GM19328 (cell line): ENCODE measurements at regions not wholly inside any gene's neighbourhood (a gene's known extent, or its start where the extent isn't known, plus 50 kb on each side); places are given as distances from the start of the nearest gene placed in this dataset.

Experiments used
- ATAC-seq: cut with Tn5 transposase; IDR thresholded peaks from one replicate; pipeline ENCODE4 v1.9.1; 2021; ENCODE audit warnings: mild to moderate bottlenecking, moderate library complexity; ENCODE audit not compliant: unreplicated experiment

DNA sequence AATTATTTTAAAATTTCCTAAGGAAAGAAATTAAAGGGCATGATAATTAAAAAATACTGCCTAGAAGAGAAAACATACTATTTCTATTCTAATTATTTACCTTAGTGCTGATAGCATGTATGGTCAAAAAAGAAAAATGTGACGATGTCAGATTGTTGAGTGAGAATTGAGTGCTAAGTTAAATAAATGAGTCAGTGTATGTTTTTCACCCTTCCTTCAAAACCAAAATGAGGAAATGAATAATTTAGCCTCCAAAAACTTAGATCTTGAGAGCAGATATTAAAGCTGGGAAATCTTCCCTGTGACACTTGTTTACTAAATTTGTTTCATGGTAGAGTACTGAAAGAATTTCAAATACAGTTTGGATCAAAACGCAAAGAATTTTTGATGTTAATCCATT, 58.6 kb upstream of the NYAP2 start:
- no peak for ATAC-seq

GRCh38 chr2:225337183-225337582, 62.3 kb upstream of the NYAP2 start:
- ATAC-seq, result no peak

- no peak for ATAC-seq
These were observed 65.0 kb upstream of the NYAP2 start for GRCh38 chr2:225334514-225334913.

GRCh38 chr2:225328192-225328591, 71.3 kb upstream of the NYAP2 start:
- ATAC-seq, result no peak

GRCh38 chr2:225326969-225327368, 72.5 kb upstream of the NYAP2 start:
- no peak for ATAC-seq

DNA sequence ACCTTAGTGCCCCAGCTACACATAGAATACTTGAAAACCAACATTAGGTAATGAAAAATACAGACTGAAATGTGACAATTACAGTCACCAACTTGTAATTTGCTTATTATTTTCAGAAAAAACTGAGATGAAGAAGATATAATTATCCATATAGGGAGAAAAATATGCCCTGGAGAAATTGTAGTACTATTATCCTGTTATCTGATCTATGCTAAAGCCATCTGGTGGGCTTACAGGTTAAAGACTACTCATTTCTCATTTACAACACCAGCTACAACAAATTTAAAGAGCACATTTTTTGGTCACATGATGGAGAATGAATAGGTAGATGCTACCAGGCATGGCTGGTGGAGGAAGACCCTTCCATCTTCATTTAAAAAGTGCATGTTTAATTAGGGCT, 79.6 kb upstream of the NYAP2 start:
- ATAC-seq, result no peak

GRCh38 chr2:225318440-225318839, 81.1 kb upstream of the NYAP2 start:
- ATAC-seq, result no peak

- no peak for ATAC-seq
These were observed 82.3 kb upstream of the NYAP2 start for GRCh38 chr2:225317186-225317585.

DNA sequence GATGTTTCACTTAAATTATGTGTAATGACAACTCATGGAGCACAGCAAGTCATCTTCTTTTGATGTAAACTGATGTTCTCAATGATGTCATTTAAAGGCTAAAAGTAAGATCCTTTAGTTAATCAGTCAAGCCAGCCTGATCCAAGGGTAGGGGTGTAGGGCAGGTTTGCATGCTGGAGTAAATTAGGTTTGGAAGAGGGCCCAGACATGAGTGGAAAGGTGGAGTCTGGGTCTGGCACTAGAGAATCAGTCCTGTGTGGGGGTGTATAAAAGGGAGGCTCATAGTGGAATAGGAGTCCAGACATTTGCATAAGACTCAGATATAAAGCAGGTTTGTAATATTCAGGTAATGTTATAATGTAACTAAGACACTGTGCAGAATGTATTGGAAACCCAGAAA, 88.8 kb upstream of the NYAP2 start:
- ATAC-seq, result no peak

DNA sequence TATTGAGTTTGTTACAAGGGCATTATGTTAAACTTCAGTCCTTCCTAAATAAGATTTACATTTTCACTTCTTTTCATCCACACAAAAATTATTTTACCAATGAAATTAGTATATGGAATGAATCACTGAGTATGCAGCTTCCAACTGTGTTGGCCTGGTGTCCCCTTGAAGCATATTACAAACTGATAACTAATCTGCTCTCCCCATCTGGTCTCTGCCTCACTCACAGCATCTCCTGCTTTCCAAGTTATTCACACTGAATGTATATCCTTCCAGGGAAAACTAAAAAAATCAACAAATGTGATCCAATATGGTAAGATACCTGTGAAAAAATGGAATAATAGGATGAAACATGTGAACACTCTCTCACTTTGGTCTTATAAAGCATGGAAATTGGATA, 90.0 kb upstream of the NYAP2 start:
- ATAC-seq, result no peak

- no peak for ATAC-seq
These were observed 102.6 kb upstream of the NYAP2 start for GRCh38 chr2:225296951-225297350.

- no peak for ATAC-seq
These were observed 104.4 kb upstream of the NYAP2 start for GRCh38 chr2:225295102-225295501.

GRCh38 chr2:225293638-225294037, 105.9 kb upstream of the NYAP2 start:
- ATAC-seq, result no peak

GRCh38 chr2:225290757-225291400, 108.6 kb upstream of the NYAP2 start:
- no peak for ATAC-seq

GRCh38 chr2:225289659-225290058, 109.9 kb upstream of the NYAP2 start:
- no peak for ATAC-seq

DNA sequence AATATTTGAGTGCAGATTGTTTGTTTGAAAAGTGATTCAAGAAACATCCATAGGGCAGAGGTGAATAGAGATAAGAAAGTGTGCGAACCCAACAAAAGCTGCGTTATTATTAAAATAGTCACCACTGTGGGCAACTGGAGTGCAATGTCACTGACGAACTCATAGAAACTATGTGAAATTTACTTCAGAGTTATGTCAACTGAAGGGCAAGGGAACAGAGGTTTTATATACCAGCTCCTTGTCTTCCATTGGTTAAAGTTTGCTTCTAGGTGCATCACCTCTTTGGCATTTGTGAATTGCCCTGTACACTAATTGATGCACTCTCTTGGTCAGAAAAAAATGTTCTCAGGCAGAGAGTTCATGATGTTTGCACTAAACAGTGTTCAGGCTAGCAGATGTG, 110.5 kb upstream of the NYAP2 start:
- no peak for ATAC-seq

DNA sequence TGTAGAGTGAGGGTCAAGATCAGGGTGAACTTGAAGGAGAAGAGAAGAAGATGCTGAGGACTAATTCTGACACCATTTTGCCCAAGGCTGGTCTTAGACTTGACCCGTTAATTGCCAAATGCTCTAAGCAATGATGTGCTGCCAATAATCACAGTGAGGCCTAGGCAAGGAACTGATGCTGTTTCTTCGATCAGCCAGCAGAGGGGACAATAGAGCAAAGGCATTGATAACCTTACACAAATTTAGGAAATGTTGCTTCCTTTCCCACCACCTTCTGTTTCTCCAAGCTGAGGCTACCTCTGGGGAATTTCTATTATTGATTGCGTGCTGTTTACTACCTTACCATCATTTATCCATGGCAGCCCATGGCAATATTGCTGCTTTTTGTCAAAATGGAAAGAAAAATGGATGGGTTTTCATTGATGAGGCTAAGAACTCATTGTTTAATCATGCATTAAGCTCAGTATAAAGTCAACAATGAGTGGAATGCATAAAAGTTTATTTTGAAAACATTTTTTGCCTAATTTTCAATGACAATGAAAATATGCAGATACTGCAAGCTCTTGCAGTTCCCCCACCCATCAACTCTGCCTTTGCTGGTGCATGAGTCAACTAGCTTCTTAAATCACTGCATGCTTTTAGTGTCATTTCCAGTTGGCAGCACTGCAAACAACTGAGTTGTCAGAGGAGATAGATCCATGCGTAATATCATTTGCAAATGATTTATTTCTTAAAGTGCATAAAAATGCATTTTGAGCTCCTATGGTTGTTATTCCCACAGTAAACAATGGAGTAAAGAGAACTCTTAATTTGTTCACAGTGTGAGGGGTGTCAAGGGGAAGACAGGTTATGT, 116.4 kb upstream of the NYAP2 start:
- ATAC-seq, result peak; percentile 80

DNA sequence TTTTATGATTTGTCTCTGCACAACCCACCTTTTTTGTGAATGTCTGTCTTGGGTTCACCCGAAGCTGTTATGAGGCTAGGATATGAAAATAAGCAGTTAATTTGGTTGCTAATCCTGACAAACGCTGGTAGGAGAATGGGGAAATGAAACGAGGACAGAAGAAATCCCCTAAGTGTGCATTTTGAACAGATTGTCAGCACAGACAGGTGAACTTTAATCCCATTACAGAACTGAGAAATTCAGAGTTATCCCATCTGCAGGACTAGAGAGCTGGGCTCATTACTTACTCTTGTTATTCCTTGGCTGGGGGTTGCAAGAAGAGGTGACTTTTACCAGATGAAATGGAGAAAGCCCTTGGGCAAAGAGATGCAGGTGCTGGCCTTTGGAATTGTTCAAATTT, 123.3 kb upstream of the NYAP2 start:
- peak; percentile 84 for ATAC-seq

- no peak for ATAC-seq
These were observed 124.1 kb upstream of the NYAP2 start for GRCh38 chr2:225275443-225275842.

DNA sequence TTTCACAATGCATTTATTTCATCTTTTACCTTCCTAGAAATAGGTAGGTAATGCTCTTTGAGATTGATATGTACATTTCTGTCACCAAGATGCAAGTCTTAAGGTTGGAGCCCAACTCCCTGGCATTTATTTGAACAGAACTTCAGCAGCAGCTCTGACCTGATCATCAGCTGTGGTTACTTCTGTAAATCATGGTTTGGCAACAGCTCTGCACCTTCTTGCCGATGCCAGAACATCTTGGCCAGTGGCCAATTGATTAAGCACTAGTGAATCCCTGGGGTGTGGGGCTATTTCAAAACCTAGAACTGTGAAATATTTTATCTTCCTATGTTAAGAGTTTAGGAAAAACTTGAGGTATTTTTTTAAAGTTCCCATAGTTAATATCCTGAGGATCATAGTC, 124.8 kb upstream of the NYAP2 start:
- no peak for ATAC-seq

- no peak for ATAC-seq
These were observed 127.3 kb upstream of the NYAP2 start for GRCh38 chr2:225272173-225272572.

DNA sequence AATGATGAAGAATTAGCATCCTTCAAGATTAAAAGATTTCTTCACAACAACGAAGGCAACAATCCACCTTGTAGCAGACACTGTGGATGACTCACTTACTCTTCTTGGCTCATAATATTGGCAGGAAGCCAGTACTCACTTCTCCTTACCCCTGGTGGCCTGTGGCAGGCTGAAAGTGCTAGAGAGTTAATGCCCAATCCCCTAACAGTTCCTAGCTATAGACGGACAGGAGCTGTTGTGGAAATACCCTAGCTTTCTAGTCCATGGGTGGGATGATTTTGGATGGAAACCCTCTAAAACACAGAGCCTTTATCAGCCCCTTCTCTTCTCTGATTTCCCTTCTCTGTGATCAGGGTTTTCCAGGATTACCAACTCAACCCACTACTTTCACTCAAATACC, 128.6 kb upstream of the NYAP2 start:
- peak; percentile 100 for ATAC-seq

GRCh38 chr2:225270053-225270452, 129.5 kb upstream of the NYAP2 start:
- no peak for ATAC-seq
